ENCODE measurements at regions not wholly inside any gene's neighbourhood (a gene's known extent, or its start where the extent isn't known, plus 50 kb on each side); places are given as distances from the start of the nearest gene placed in this dataset.

- no peak for TF ChIP-seq CTCF (IDR thresholded peaks at IDR 0.05)
- TF ChIP-seq POLR2A (IDR thresholded peaks at IDR 0.05; ENCODE audit: low read depth), result no peak
These were observed 824.8 kb upstream of the SOX9 start for GRCh38 chr17:71296005-71296404.
